Fibroblast of mammary gland (primary cell): ENCODE measurements at regions not wholly inside any gene's neighbourhood (a gene's known extent, or its start where the extent isn't known, plus 50 kb on each side); places are given as distances from the start of the nearest gene placed in this dataset.

Experiments
- DNase-seq: peaks from one replicate; pipeline ENCODE4 v3.0.0-alpha.2; 2010; ENCODE audit warnings: low read depth
- H3K4me3 ChIP-seq: 2 replicates; pipeline ENCODE4 v1.5.1; 2011; ENCODE audit warnings: low read depth, mild to moderate bottlenecking, low read length, moderate library complexity; ENCODE audit not compliant: control insufficient read depth
- CTCF ChIP-seq: conservative IDR thresholded peaks from 2 replicates; pipeline ENCODE4 v1.5.1; 2011; ENCODE audit warnings: low read depth, low read length, inconsistent platforms; ENCODE audit not compliant: control insufficient read depth, insufficient read depth

DNA sequence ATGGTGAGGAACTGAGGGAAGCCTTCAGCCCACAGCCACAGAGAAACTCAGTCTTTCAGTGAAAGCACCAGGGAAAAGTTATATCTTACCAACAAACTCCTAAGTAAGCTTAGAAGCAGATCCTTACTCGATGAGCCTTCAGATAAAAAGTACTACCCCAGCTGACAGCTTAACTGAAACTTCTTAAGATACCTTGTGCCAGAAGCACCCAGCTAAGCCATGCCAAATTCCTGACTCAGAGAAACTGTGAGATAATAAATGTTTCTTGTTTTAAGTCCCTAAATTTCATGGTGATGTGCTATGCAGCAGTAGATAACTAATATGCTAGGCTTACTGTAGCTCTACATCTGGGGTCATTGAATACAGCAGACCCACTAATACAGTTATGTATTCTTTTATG is 2025.0 kb downstream of the LRRC4C start:
- H3K4me3 ChIP-seq, result no peak overlapping the region
- TF ChIP-seq CTCF, result no peak
- no peak for DNase-seq

GRCh38 chr11:39432929-39433328 is 2026.5 kb downstream of the LRRC4C start:
- TF ChIP-seq CTCF, result no peak
- H3K4me3 ChIP-seq, result no peak overlapping the region
- no peak for DNase-seq

DNA sequence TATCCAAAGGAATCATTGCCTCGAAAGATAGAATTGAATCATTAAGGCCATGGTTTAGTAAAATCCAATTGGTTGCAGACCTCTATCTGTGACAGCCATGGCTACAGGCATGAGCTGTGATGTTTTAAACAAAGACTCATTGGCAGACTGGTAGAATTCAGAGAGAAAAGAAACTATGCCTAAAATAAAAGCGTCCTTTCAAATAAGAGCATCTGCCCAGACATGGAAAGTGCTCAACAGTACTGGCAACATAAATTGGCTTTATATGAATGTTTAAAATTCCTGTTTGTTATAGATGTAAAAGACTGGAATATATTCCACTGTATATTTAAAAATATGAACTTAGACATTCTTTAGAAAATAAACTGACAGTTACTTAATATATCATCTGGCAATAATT is 2034.2 kb downstream of the LRRC4C start:
- no peak for TF ChIP-seq CTCF

DNA sequence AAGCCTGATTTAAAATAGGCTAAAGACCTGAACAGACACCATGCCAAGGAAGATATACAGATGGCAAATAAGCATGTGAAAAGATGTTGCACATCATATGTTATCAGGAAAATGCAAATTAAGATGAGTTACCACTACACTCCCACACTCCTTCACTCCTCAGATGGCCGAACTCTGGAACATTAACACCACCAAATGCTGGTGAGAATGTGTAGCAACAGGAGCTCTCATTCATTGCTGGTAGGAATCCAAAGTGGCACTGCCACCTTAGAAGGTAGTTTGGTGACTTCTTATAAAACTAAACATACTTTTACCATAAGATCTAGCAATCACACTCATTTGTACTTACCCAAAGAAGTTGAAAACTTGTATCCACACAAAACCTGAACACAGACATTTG is 2047.3 kb downstream of the LRRC4C start:
- no peak for TF ChIP-seq CTCF
- no peak for DNase-seq
- H3K4me3 ChIP-seq, result no peak overlapping the region

More for the DNA sequence above, 2034.2 kb downstream of the LRRC4C start:
- no peak for DNase-seq
- H3K4me3 ChIP-seq, result no peak overlapping the region

DNA sequence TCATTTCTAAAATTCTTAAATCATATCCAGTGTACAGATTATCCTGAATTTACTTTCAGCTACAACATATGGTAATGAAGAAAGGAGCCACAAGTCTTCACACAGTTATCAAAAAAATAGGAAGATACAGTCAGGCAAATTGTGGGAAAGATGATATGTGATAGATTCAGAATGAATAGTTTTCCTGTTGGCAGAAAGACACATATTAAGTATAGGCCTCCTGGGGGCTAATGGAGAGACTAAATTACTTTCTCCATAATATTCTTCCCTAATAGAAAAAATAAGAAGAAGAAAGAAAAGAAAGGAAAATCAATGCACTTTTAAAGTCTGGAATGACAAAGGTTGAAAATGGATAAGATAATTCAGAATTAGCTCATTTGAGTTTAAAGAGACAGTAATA is 2073.5 kb downstream of the LRRC4C start:
- no peak for DNase-seq
- no peak for TF ChIP-seq CTCF
- no peak overlapping the region for H3K4me3 ChIP-seq

GRCh38 chr11:39374963-39375698 is 2084.3 kb downstream of the LRRC4C start:
- no peak overlapping the region for H3K4me3 ChIP-seq
- TF ChIP-seq CTCF, result peak; percentile 41
- peak; percentile 11 for DNase-seq
